Fibroblast of villous mesenchyme (primary cell): ENCODE measurements at regions not wholly inside any gene's neighbourhood (a gene's known extent, or its start where the extent isn't known, plus 50 kb on each side); places are given as distances from the start of the nearest gene placed in this dataset.

Source experiments
- DNase-seq: peaks from one replicate; pipeline ENCODE4 v3.0.0-alpha.2; 2010; ENCODE audit warnings: low read depth
- H3K4me3 ChIP-seq: 2 replicates; pipeline ENCODE4 v1.5.1; 2011; ENCODE audit warnings: low read depth, mild to moderate bottlenecking, low read length
- CTCF ChIP-seq: IDR thresholded peaks from 2 replicates; pipeline ENCODE4 v1.5.1; 2012; ENCODE audit warnings: low read depth, mild to moderate bottlenecking, low read length; ENCODE audit not compliant: insufficient read depth

- DNase-seq = no peak
- H3K4me3 ChIP-seq = no peak overlapping the region
- TF ChIP-seq CTCF = no peak
Measured at GRCh38 chr7:33784000-33784399, 121.3 kb upstream of the BMPER start.

GRCh38 chr7:33788531-33788930 lies 116.8 kb upstream of the BMPER start:
- no peak for DNase-seq
- H3K4me3 ChIP-seq = no peak overlapping the region
- TF ChIP-seq CTCF = no peak

GRCh38 chr7:33789871-33790630 lies 115.3 kb upstream of the BMPER start:
- peak; percentile 21 for DNase-seq
- no peak for TF ChIP-seq CTCF
- no peak overlapping the region for H3K4me3 ChIP-seq

GRCh38 chr7:33790746-33791145 lies 114.6 kb upstream of the BMPER start:
- H3K4me3 ChIP-seq = no peak overlapping the region
- DNase-seq = no peak
- TF ChIP-seq CTCF = no peak

GRCh38 chr7:33792041-33792440 lies 113.3 kb upstream of the BMPER start:
- H3K4me3 ChIP-seq = no peak overlapping the region
- no peak for DNase-seq
- TF ChIP-seq CTCF = no peak

GRCh38 chr7:33792547-33793105 lies 112.7 kb upstream of the BMPER start:
- no peak overlapping the region for H3K4me3 ChIP-seq
- TF ChIP-seq CTCF = no peak

GRCh38 chr7:33793616-33794015 lies 111.7 kb upstream of the BMPER start:
- TF ChIP-seq CTCF = no peak
- H3K4me3 ChIP-seq = no peak overlapping the region
- no peak for DNase-seq

More at GRCh38 chr7:33792547-33793105, 112.7 kb upstream of the BMPER start:
- no peak for DNase-seq
